Endothelial cell (in vitro differentiated cells): ENCODE measurements at regions not wholly inside any gene's neighbourhood (a gene's known extent, or its start where the extent isn't known, plus 50 kb on each side); places are given as distances from the start of the nearest gene placed in this dataset.

ENCODE experiments used
- DNase-seq: peaks from one replicate; pipeline ENCODE4 v3.0.0; 2021; ENCODE audit warnings: low spot score
- H3K27ac Mint-ChIP-seq: one replicate; pipeline ENCODE4 v1.8.0; 2021; ENCODE audit warnings: mixed read lengths, inconsistent platforms; ENCODE audit not compliant: unreplicated experiment
- H3K27me3 Mint-ChIP-seq: one replicate; pipeline ENCODE4 v1.8.0; 2021; ENCODE audit warnings: mild to moderate bottlenecking, moderate library complexity, mixed read lengths, inconsistent platforms; ENCODE audit not compliant: unreplicated experiment
- H3K36me3 Mint-ChIP-seq: one replicate; pipeline ENCODE4 v1.8.0; 2021; ENCODE audit warnings: mild to moderate bottlenecking, low read depth, mixed read lengths, inconsistent platforms; ENCODE audit not compliant: unreplicated experiment
- H3K4me1 Mint-ChIP-seq: one replicate; pipeline ENCODE4 v1.8.0; 2021; ENCODE audit warnings: mild to moderate bottlenecking, mixed read lengths, inconsistent platforms; ENCODE audit not compliant: unreplicated experiment
- H3K4me3 Mint-ChIP-seq: one replicate; pipeline ENCODE4 v1.8.0; 2021; ENCODE audit warnings: mild to moderate bottlenecking, mixed read lengths, inconsistent platforms; ENCODE audit not compliant: unreplicated experiment
- H3K9me3 Mint-ChIP-seq: one replicate; pipeline ENCODE4 v1.8.0; 2021; ENCODE audit warnings: mixed read lengths, inconsistent platforms; ENCODE audit not compliant: unreplicated experiment
- TF ChIP-seq, protein P1 (sequence below): fragments of 200-600 bp; sonication (generic); IDR thresholded peaks from one replicate; pipeline ENCODE4 v1.5.0; 2021; ENCODE audit warnings: antibody characterized with exemption; ENCODE audit not compliant: unreplicated experiment

GRCh38 chrY:12408236-12408635, 292.8 kb upstream of the USP9Y start:
- Mint-ChIP-seq H3K9me3 (peaks cover 13% of the 10 kb centered on the region), H3K27ac (no peak overlapping the region), H3K4me3 (no peak overlapping the region), H3K36me3 (no peaks in the 10 kb centered on the region), H3K4me1 (no peaks in the 10 kb centered on the region), H3K27me3 (no peaks in the 10 kb centered on the region)
- TF ChIP-seq, protein P1, sequence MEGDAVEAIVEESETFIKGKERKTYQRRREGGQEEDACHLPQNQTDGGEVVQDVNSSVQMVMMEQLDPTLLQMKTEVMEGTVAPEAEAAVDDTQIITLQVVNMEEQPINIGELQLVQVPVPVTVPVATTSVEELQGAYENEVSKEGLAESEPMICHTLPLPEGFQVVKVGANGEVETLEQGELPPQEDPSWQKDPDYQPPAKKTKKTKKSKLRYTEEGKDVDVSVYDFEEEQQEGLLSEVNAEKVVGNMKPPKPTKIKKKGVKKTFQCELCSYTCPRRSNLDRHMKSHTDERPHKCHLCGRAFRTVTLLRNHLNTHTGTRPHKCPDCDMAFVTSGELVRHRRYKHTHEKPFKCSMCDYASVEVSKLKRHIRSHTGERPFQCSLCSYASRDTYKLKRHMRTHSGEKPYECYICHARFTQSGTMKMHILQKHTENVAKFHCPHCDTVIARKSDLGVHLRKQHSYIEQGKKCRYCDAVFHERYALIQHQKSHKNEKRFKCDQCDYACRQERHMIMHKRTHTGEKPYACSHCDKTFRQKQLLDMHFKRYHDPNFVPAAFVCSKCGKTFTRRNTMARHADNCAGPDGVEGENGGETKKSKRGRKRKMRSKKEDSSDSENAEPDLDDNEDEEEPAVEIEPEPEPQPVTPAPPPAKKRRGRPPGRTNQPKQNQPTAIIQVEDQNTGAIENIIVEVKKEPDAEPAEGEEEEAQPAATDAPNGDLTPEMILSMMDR, result no peak
- no peak for DNase-seq

DNA sequence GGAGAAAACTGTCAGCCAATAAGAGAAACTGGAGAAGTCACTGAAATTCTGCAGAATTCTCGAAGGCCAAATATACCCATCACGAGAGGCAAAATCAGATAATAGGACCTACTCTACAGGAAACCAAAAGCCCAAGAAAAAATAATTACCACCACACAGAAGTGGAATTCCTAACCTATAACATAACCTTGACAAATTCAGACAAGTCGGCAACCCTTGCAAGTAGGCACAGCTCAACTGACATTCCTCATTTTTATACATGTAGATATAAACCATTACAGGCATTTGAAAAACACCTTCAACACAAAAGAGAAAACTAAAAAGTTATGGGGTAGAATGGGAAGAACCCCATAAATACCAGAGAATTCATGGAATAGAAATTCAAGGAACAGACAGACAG, 290.3 kb upstream of the USP9Y start:
- DNase-seq, result no peak
- no peak overlapping the region for H3K4me3 Mint-ChIP-seq
- H3K36me3 Mint-ChIP-seq, result no peaks in the 10 kb centered on the region
- TF ChIP-seq, protein P1, result no peak
- no peaks in the 10 kb centered on the region for H3K27me3 Mint-ChIP-seq
- H3K27ac Mint-ChIP-seq, result no peak overlapping the region
- peaks cover 13% of the 10 kb centered on the region for H3K9me3 Mint-ChIP-seq
- H3K4me1 Mint-ChIP-seq, result no peaks in the 10 kb centered on the region

- Mint-ChIP-seq H3K9me3 (peaks cover 14% of the 10 kb centered on the region), H3K27ac (no peak overlapping the region), H3K4me1 (no peaks in the 10 kb centered on the region), H3K27me3 (peaks cover 2% of the 10 kb centered on the region), H3K36me3 (no peaks in the 10 kb centered on the region), H3K4me3 (no peak overlapping the region)
- DNase-seq, result peak; percentile 2
- TF ChIP-seq, protein P1, result no peak
These were observed 279.8 kb upstream of the USP9Y start for GRCh38 chrY:12421072-12421787.

- Mint-ChIP-seq H3K36me3 (no peaks in the 10 kb centered on the region), H3K9me3 (peaks cover 14% of the 10 kb centered on the region), H3K27ac (no peak overlapping the region), H3K27me3 (peaks cover 2% of the 10 kb centered on the region), H3K4me1 (no peaks in the 10 kb centered on the region), H3K4me3 (no peak overlapping the region)
- TF ChIP-seq, protein P1, result no peak
- no peak for DNase-seq
These were observed 279.3 kb upstream of the USP9Y start for GRCh38 chrY:12421788-12422124.

DNA sequence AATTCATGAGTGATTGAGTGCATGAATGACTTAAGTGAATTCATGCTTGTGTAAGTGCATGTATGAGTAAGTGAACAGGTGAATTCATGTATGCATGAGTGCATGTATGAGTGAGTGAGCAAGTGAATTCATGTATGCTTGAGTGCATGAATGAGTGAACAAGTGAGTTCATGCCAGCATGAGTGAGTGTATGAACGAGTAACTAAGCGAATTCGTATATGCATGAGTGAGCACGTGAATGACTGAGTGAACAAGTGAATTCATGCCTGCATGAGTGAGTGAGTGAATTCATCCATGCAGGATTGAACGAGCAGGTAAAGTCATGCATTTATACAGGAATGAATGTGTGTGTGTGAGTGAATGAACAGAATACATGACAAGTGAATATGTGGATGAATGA, 278.5 kb upstream of the USP9Y start:
- DNase-seq, result no peak
- H3K9me3 Mint-ChIP-seq, result peaks cover 14% of the 10 kb centered on the region
- H3K27me3 Mint-ChIP-seq, result peaks cover 2% of the 10 kb centered on the region
- H3K4me1 Mint-ChIP-seq, result no peaks in the 10 kb centered on the region
- TF ChIP-seq, protein P1, result no peak
- H3K4me3 Mint-ChIP-seq, result no peak overlapping the region
- no peak overlapping the region for H3K27ac Mint-ChIP-seq
- H3K36me3 Mint-ChIP-seq, result no peaks in the 10 kb centered on the region
